SU-DHL-6 (cell line): ENCODE measurements at regions not wholly inside any gene's neighbourhood (a gene's known extent, or its start where the extent isn't known, plus 50 kb on each side); places are given as distances from the start of the nearest gene placed in this dataset.

ENCODE experiments used
- H2AFZ ChIP-seq: fragments of 200-600 bp; sonication (generic); 2 replicates; pipeline ENCODE4 v1.6.1; 2014; ENCODE audit warnings: low read depth, mild to moderate bottlenecking, moderate library complexity, mixed read lengths, antibody characterized with exemption, low read length; ENCODE audit not compliant: severe bottlenecking
- H3F3A ChIP-seq: fragments of 200-600 bp; shearing (Covaris generic); 2 replicates; pipeline ENCODE4 v1.6.0; 2016; ENCODE audit warnings: antibody characterized with exemption, mild to moderate bottlenecking; ENCODE audit not compliant: insufficient read depth
- H3K27ac ChIP-seq: fragments of 200-600 bp; sonication (generic); 2 replicates; pipeline ENCODE4 v1.5.1; 2016; ENCODE audit warnings: low read depth, mild to moderate bottlenecking, low read length, moderate library complexity, mixed read lengths
- H3K27me3 ChIP-seq: fragments of 200-600 bp; sonication (generic), shearing (Covaris generic); 2 replicates; pipeline ENCODE4 v1.6.0; 2014; ENCODE audit warnings: mild to moderate bottlenecking, low read length
- H3K36me3 ChIP-seq: fragments of 200-600 bp; sonication (generic); 2 replicates; pipeline ENCODE4 v1.6.1; 2014; ENCODE audit warnings: mild to moderate bottlenecking, low read length, mixed read lengths
- H3K4me2 ChIP-seq: fragments of 300-600, 200-600 bp; shearing (Covaris generic), sonication (generic); 2 replicates; pipeline ENCODE4 v1.6.0; 2014; ENCODE audit warnings: low read length, low read depth, mild to moderate bottlenecking; ENCODE audit not compliant: poor library complexity, severe bottlenecking
- H3K4me3 ChIP-seq: fragments of 200-600 bp; sonication (generic); 2 replicates; pipeline ENCODE4 v1.5.1; 2014; ENCODE audit warnings: antibody characterized with exemption, low read length, mild to moderate bottlenecking, mixed read lengths; ENCODE audit not compliant: insufficient read depth, poor library complexity, severe bottlenecking
- H3K79me2 ChIP-seq: fragments of 200-600 bp; sonication (generic); 2 replicates; pipeline ENCODE4 v1.6.1; 2014; ENCODE audit warnings: mild to moderate bottlenecking, low read length, moderate library complexity; ENCODE audit not compliant: insufficient read depth
- H3K9ac ChIP-seq: fragments of 200-600 bp; sonication (generic); 2 replicates; pipeline ENCODE4 v1.7.0; 2014; ENCODE audit warnings: mild to moderate bottlenecking, low read length
- H3K9me2 ChIP-seq: fragments of 200-600 bp; sonication (generic); replicated peaks from 2 replicates; pipeline ENCODE4 v1.6.1; 2014; ENCODE audit warnings: low read length; ENCODE audit not compliant: insufficient read depth
- H3K9me3 ChIP-seq: fragments of 200-600 bp; sonication (generic); 2 replicates; pipeline ENCODE4 v1.6.1; 2014; ENCODE audit warnings: low read length, mixed read lengths; ENCODE audit not compliant: insufficient read depth
- H4K20me1 ChIP-seq: fragments of 200-600 bp; sonication (generic); 2 replicates; pipeline ENCODE4 v1.6.1; 2014; ENCODE audit warnings: low read depth, mild to moderate bottlenecking, antibody characterized with exemption, low read length, moderate library complexity, mixed read lengths
- CTCF ChIP-seq: fragments of 200-600 bp; sonication (generic); IDR thresholded peaks from one replicate; pipeline ENCODE4 v1.5.1; 2017; ENCODE audit warnings: antibody characterized with exemption, mild to moderate bottlenecking, low read length, moderate library complexity; ENCODE audit not compliant: insufficient read depth, poor library complexity, severe bottlenecking
- EZH2phosphoT487 ChIP-seq: fragments of 200-600 bp; sonication (generic), shearing (Covaris generic); conservative IDR thresholded peaks from 2 replicates; pipeline ENCODE4 v1.6.1; 2018; ENCODE audit warnings: mild to moderate bottlenecking, antibody characterized with exemption, low read length, moderate library complexity, mixed read lengths

- Histone ChIP-seq H3K9me2 (no peaks in the 10 kb centered on the region), H3K4me3 (no peak overlapping the region), H3K27ac (no peak overlapping the region), H3K27me3 (no peaks in the 10 kb centered on the region), H3F3A (no peaks in the 10 kb centered on the region), H2AFZ (no peak overlapping the region), H3K79me2 (no peaks in the 10 kb centered on the region), H4K20me1 (no peaks in the 10 kb centered on the region), H3K9me3 (no peaks in the 10 kb centered on the region), H3K36me3 (no peaks in the 10 kb centered on the region), H3K9ac (no peak overlapping the region), H3K4me2 (no peak overlapping the region)
- TF ChIP-seq EZH2phosphoT487, result no peak
- TF ChIP-seq CTCF, result no peak
Observed at GRCh38 chr2:236876642-236877041, 209.0 kb upstream of the COPS8 start.

GRCh38 chr2:236877972-236878371, 207.7 kb upstream of the COPS8 start:
- H3K27me3 ChIP-seq, result no peaks in the 10 kb centered on the region
- no peak overlapping the region for H3K4me3 ChIP-seq
- no peaks in the 10 kb centered on the region for H3K79me2 ChIP-seq
- H2AFZ ChIP-seq, result no peak overlapping the region
- no peaks in the 10 kb centered on the region for H3K9me3 ChIP-seq
- H3F3A ChIP-seq, result no peaks in the 10 kb centered on the region
- no peaks in the 10 kb centered on the region for H4K20me1 ChIP-seq
- no peaks in the 10 kb centered on the region for H3K36me3 ChIP-seq
- TF ChIP-seq EZH2phosphoT487 (no peak), CTCF (no peak)
- H3K27ac ChIP-seq, result no peak overlapping the region
- H3K9me2 ChIP-seq, result no peaks in the 10 kb centered on the region
- H3K9ac ChIP-seq, result no peak overlapping the region
- no peak overlapping the region for H3K4me2 ChIP-seq

GRCh38 chr2:236879416-236879963, 206.2 kb upstream of the COPS8 start:
- TF ChIP-seq CTCF, result no peak
- no peak for TF ChIP-seq EZH2phosphoT487
- H3K9me3 ChIP-seq, result no peaks in the 10 kb centered on the region
- no peaks in the 10 kb centered on the region for H3K9me2 ChIP-seq
- no peaks in the 10 kb centered on the region for H3K27me3 ChIP-seq
- H3K36me3 ChIP-seq, result no peaks in the 10 kb centered on the region
- H4K20me1 ChIP-seq, result no peaks in the 10 kb centered on the region
- H3F3A ChIP-seq, result no peaks in the 10 kb centered on the region
- no peak overlapping the region for H3K4me2 ChIP-seq
- no peak overlapping the region for H3K27ac ChIP-seq
- no peak overlapping the region for H2AFZ ChIP-seq
- H3K9ac ChIP-seq, result no peak overlapping the region
- H3K79me2 ChIP-seq, result no peaks in the 10 kb centered on the region
- H3K4me3 ChIP-seq, result no peak overlapping the region
